Activated CD4-positive, alpha-beta T cell treated with anti-CD3 and anti-CD28 coated beads, Interleukin-2, Interleukin-6, amounts not matched to agents 100 ng/mL and 50 ng/mL, durations not matched to agents 16 hours and 8 hours (primary cell): ENCODE measurements at regions not wholly inside any gene's neighbourhood (a gene's known extent, or its start where the extent isn't known, plus 50 kb on each side); places are given as distances from the start of the nearest gene placed in this dataset.

Experiments
- DNase-seq: peaks from one replicate; pipeline ENCODE4 v3.0.0-alpha.2; 2020

- no peak for DNase-seq
Observed at GRCh38 chr5:4204276-4205141, 608.9 kb downstream of the IRX1 start.

DNA sequence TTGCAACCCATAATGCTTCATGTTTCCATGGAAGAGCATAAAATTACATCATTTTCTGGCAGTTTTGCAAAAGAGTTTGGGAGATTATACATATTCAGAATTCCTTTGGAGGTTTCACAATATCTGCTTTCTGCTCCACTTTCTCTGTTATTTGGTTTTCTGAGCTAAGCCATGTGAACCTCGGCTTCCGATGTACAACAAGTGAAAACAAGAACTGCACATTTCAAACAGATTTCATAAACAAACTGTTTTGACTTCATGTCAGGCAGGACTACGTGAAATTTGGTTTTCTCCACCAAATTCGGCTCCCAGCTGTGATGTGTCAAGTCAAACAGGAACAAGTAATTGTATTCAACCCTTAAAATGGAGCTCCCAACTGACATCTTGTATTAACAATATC, 609.8 kb downstream of the IRX1 start:
- no peak for DNase-seq

GRCh38 chr5:4206127-4206526, 610.5 kb downstream of the IRX1 start:
- DNase-seq: no peak

- DNase-seq: no peak
Observed at GRCh38 chr5:4207486-4207885, 611.9 kb downstream of the IRX1 start.

DNA sequence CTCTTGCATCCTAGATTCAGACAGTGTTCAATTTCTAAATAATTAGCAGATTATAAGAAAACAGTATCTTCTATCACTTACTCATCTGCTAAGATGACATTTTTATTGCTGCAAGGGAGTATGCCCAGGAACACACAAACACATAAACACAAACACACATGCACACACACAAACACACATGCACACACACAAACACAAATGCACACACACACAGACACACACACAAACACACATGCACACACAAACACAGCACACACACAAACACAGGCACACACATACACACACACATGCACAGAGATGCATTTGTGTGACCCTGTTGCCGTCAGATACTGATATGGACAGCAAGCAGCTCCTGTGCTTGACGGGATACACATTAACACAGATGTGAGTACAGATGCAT, 612.9 kb downstream of the IRX1 start:
- no peak for DNase-seq

GRCh38 chr5:4208996-4209395, 613.4 kb downstream of the IRX1 start:
- DNase-seq: no peak

- no peak for DNase-seq
Observed at GRCh38 chr5:4212071-4212739, 616.6 kb downstream of the IRX1 start.

GRCh38 chr5:4212981-4213819, 617.6 kb downstream of the IRX1 start:
- no peak for DNase-seq

GRCh38 chr5:4215143-4215542, 619.5 kb downstream of the IRX1 start:
- DNase-seq: no peak

GRCh38 chr5:4216142-4216541, 620.5 kb downstream of the IRX1 start:
- DNase-seq: no peak

GRCh38 chr5:4220016-4220415, 624.4 kb downstream of the IRX1 start:
- DNase-seq: no peak

- DNase-seq: no peak
Observed at GRCh38 chr5:4221048-4221447, 625.4 kb downstream of the IRX1 start.

DNA sequence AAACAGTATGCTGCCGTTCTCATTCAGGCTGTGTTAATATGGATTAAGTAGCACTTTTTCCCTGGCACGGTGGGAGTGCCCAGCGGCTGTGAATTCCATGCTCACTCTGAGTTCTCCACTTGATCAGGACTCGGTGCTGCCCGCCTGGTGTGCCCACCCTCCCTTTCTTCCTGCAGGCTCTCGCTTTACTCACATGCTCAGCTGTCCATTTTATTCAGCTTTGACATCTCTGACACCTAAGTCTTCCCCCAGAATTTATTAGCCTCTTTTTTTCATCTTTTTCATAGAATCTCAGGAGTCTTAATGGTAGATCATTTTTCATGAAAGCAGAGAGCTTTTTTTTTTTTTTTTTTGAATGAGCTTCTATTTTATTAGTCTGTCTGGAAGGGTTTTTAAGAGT, 626.5 kb downstream of the IRX1 start:
- no peak for DNase-seq

- DNase-seq: no peak
Observed at GRCh38 chr5:4222821-4223220, 627.2 kb downstream of the IRX1 start.

- no peak for DNase-seq
Observed at GRCh38 chr5:4225741-4226140, 630.1 kb downstream of the IRX1 start.

DNA sequence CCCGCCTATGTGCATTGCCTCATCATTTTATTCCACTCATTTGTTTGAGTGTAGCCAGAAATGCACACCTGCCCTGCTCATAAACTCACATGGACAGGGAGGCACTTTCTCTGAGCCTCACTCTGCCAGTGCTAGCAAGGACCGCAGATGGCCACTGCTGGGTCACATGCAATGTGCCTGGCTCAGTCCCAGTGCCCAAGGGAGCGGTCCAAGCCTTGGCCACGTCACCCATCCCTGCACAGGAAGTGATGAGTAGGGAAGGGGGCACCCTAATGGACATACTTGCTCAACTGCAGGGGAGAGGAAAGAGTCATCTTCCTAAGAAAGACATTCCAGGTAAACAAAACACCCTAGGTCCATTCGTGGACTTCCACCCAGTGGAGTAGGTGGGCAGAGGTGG, 630.9 kb downstream of the IRX1 start:
- no peak for DNase-seq

- DNase-seq: no peak
Observed at GRCh38 chr5:4228708-4229107, 633.1 kb downstream of the IRX1 start.

DNA sequence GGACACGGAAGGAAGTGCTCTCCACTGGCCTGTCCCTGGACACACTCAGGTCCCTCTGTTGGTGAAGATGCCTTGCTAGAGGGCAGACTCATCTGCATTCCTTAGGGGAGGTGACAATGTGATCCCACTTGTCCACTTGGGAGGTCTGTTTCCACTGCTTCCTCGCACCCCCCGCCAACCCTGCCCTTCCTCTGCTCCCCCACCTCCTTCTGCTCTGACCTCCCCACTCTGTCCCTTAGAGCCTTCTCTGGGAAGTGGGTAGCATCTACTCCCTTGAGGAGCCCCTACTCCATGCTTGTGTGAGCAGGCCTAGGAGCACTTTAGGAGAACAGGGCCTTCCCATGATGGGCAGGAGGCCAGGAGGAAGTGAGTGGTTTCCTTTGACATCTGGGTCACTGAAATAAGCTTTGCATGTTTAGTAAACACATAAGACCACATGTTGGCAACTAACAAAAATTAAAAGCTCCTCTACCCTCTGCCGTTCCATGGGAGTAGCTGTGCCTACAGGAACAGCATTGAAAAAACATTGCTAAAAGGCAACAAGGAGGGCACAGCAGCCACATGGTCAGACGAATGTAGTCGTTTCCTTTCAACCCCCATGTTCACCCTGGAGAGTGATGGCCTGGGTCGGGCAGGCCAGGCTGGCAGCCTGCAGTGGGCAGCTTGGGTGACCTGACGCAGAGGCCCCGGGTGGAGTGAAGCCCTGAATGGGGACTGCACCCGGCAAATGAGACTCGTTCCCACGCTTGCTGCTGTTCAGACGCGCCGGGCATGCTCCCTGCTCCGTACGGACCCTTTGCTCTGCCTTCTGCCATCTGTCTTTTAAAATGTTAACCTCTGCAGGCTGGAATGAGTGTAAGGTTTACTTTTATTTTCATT, 634.0 kb downstream of the IRX1 start:
- no peak for DNase-seq

- DNase-seq: no peak
Observed at GRCh38 chr5:4230471-4230785, 634.8 kb downstream of the IRX1 start.

DNA sequence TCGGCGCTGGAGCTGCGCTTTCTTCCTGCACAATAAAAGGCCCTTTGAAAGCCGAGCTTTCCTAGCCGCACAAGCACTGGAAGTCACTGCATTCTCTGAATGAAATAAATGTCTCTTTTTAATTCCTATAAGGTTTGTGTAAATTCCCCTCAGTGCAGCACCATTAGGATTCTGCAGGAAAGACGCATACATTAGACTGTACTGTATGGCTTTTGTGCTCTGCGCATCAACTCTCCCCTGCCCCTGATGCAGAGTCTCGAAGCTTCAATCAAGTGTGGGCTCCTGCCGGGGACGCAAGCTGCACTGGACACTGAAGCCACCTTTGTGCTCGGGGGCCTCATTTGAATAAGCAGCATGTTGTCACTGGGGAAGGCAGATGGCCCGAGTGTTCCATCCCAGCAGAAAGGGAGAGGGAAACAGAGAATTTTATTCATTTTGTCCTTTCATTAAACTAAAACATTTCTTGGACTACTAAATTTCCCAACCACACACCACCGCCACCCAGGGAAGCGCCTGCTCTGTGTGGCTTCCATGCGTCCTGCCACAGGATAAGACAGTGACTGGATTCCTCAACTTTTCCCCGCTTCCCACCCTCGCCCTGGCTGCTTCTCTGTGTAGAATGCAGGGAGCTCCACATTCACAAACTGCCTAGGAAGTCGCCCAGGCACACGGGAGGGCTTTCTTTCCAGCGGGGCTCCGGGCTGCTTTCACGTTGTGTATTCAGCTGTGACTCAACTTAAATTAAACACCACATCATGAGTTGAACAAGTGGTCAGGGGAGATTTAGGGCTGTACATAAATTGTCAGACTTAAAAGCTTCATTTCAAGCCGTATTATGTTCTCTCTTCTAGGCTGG, 635.4 kb downstream of the IRX1 start:
- no peak for DNase-seq

- DNase-seq: no peak
Observed at GRCh38 chr5:4232084-4232483, 636.5 kb downstream of the IRX1 start.

- no peak for DNase-seq
Observed at GRCh38 chr5:4233671-4234070, 638.0 kb downstream of the IRX1 start.
